Activated T-cell treated with anti-CD3 and anti-CD28 coated beads, Interleukin-2, amount 50 U/mL, for 1 hour (primary cell): ENCODE measurements at regions not wholly inside any gene's neighbourhood (a gene's known extent, or its start where the extent isn't known, plus 50 kb on each side); places are given as distances from the start of the nearest gene placed in this dataset.

Source experiments
- DNase-seq: peaks from one replicate; pipeline ENCODE4 v3.0.0-alpha.2; 2020

DNA sequence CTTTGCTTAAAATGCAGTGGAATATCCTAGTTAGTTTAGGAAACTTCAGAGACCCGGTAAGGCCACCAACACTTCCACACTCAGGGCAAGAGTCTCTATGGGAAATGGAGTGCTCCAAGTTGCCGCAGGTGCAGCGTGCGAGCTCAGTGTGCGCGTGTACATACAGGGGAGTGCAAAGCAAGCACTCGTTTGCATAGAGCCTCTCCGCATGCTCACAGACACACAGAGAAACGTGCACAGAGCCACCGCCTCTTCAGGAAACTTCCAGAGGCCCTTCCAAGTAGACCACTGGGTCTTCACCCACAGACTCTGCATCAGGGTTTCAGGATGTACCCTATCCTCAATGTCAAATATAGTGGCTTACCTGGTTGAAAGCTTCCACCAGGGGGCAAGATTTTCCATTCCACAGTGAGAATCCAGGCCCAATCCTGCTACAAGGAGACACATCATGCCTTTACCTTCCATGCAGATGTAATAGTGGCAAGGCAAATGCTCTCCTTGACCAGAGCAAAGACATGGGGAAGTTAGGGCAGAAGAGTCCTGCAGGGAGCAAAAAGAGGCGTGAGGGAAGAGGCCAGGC lies 513.0 kb upstream of the MYT1L start:
- DNase-seq, result no peak

DNA sequence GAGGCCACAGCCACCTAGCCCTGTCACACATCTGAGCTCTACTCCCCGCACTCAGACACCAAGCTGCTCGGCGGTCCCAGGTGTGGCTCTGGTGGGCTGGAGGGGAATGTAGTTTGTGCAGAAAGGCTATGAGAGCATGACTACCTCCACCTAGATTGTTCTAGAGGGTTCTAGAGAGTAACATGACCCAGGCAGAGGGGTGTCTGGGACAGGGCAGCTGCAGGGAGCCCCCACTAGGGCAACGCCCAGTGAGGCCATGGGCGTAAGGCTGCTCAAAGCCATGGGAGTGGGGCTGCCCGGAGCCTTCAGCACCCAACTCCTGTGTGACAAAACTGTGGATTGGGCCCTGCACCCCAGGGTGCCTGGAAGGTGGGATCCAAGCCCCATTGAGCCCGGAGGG lies 511.4 kb upstream of the MYT1L start:
- DNase-seq, result no peak

DNA sequence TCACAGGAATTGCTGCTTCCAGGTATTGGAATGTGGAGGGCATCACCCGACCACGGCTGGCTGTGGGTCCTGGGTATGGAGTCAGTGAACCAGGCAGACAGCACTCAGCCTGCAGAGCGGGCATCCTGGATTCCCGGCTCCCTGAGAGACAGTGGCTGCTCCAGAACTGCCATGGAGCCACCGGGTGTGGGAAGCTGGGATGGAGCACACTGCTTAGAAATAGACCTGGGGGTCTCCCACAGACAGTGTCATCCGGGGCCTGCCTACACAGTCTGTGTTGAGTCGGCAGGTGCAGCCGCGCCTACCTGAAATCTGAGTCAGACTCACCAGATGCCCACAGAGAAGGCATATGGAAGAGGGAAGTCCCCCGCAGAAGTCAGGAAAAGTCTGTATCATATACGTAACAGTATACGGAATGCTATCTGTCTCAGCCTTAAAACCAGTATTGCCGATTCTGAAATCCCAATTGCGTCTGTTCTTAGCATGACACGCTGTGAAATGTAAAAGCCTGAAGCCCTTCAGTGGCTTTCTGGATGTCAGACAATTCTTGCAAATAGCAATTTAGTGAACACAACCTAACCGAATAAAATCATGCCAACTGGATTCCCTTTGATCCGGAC lies 509.7 kb upstream of the MYT1L start:
- no peak for DNase-seq

DNA sequence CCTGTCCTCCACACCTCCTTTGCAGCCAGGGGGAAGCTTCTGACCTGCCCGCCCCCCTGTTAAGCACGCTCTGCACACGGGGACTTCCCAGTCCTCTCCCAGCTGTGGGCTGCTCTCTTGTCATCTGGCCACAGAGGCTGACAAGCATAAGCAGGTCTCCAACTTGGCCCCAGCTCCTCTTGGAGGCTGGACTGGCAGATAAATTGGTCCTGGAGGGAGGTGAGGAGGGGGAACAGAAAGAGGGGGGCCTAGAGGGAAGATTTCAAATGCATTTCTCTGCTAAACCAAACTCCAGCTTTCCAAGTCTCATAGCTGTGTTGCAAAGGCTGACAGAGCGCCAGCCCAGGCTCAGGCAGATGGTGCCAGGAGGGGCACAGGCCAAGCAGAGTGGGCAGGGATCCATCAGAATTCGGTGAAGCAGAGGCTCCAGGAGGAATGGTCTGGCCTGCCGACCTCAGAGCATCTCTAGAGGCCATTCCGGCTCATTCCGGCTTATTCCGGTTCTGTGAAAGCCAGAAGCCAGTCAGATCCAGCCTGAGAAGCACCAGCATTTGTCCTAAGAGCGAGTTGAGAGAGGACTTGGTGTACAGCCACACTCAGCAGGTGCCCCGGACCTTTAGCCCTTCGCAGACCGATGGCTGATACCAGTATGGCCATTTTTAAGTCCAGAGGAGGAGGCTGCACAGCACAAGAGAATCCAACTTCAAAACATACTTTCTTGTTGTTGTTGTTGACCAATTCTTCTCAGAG lies 508.9 kb upstream of the MYT1L start:
- no peak for DNase-seq

DNA sequence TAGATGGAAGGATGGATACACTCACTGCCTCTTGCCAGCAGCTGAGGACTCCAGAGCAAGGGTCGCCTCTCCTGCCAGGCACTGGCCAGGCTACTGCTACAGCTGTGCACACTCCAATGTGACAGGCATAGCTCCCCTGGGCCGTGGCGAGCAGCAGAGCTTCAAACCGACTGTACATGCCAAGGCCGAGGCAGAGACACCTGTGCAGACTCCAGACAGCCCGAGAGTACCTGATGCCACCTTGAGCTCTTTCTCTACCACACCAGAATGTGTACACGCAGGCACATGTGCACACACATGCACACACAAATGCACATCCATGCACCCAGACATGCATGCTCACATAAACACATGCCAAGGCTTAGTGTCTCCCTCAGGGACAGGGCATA lies 508.3 kb upstream of the MYT1L start:
- no peak for DNase-seq

DNA sequence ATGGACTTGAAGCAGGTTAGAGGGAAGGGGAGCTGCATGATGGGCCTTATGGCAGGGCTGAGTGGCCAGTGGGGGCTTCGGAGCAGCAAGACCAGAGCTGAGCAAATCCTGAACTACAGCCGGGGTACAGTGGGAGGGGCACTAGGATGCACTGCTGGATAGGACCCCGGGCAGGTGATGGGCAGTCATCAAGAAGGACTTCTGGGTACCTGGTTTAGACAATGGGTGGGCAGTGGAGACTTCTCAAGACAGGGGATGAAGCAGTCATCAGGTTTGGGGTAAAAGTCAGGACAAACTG lies 507.4 kb upstream of the MYT1L start:
- no peak for DNase-seq

DNA sequence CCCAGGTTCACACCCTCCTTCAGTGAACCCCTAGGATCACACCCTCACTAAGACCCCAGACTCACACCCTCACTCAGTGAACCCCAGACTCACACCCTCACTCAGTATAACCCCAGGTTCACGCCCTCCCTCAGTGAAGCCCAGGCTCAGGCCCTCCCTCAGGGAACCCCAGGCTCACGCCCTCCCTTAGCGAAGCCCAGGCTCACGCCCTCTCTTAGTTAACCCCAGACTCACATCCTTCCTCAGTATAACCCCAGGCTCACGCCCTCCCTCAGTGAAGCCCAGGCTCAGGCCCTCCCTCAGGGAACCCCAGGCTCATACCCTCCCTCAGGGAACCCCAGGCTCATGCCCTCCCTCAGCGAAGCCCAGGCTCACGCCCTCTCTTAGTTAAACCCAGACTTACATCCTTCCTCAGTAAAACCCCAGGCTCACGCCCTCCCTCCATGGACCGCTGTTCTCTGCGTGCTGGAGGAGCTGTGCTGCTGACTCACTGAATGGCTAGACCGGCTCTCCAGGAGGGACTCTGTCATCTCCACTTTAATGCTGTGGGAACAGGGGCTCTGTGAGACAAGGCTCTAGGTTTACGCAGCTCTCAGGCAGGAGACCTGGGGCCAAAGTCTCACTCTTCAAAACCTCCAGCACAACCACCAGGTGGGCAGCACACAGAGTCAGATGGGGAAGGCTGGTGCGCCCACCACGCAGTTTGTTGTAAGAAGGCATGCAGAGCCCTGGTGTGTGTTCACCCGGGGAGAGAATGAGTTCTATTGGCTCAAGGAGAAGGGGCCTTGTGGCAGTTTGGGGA lies 506.9 kb upstream of the MYT1L start:
- DNase-seq, result no peak

DNA sequence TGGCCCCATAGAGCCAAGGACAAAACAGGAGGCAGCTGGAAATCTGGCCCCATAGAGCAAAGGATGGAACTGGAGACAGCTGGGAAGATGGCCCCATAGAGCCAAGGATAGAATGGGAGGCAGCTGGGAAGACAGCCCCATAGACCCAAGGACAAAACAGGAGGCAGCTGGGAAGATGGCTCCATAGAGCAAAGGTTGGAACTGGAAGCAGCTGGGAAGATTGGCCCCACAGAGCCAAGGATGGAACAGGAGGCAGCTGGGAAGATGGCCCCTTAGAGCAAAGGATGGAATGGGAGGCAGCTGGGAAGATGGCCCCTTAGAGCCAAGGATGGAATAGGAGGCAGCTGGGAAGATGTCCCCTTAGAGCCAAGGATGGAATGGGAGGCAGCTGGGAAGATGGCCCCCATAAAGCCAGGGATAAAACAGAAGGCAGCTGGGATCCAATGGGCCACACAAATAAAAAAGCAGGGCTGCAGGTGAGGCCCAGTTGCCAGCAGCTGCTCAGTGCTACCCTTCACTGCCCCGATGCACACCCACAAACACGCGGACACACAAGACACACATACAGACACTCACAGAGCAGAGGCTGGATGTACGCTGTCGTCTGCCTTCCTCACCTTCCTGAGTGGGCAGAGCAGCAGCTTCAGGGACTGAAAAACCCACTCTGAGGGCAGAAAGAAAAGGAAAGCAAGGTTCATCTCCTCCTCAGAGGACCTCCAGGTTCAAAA lies 505.4 kb upstream of the MYT1L start:
- DNase-seq, result no peak

DNA sequence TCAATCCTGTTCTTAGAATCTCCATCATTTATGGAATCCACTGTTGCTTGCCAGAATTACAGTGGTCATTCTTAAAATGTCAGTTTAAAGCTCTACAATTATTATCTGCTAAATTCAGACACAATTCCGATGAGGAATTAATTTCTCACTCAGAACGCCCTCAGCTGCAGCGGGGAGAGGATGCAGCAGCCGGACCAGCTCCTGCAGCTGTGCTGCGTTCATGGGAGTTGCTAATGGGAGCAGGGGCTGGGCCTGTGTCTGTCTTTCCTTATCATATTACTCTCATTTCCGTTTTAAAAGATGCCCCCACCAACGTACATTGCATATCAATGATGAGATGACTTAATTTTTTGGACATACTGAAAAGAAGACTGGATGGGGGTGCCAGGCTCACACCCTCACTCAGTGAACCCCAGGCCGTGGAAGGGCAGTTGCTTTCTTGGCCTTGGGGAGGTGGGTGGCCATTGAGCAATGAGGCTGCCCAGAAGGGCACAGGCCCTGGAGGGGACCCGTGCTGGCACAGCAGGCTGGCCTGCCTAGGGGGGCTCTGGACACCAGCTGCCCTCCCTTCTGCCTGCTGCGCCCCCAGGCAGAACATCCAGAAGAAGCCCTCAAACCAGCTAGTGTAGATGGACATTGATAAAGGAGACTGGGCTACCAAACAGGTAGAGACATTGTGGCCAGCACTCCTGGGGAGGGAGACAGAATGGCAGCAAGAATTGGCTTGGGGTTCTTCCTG lies 503.6 kb upstream of the MYT1L start:
- no peak for DNase-seq

DNA sequence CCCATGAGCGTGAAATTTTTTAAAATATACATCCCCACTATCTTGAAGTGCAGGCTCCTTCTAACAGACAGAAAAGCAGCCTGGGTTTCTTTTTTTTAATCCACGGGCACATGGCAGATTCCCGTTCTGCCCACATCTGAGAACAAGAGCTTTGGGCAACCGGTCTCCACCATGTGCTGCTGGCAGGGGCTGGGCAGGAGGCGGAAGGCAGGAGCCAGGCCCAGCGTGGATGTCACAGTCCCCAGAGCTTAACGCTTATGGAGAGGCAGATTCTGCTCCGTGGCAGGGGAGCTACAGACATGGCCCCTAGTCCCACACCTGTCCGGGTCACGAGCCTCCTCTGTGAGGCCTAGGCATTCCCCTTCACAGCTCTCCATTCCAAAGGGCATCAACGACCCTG lies 503.0 kb upstream of the MYT1L start:
- DNase-seq, result no peak

DNA sequence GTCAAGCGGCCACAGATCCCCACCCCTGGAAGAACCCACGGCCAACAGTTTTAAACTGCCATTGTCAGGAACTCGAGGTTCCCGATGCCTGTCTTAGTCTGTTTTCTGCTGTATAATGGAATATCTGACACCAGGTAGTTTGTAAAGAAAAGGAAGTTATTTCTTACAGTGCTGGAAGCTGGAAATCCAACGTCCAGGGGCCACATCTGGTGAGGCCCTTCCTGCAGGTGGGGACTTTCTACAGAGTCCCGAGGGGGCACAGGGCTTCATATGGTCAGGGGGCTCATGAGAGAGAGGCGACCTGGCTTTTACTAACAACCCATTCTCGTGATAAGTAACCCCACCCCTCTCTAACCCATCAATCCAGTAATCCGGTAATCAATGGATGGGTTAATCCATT lies 501.6 kb upstream of the MYT1L start:
- DNase-seq, result no peak

DNA sequence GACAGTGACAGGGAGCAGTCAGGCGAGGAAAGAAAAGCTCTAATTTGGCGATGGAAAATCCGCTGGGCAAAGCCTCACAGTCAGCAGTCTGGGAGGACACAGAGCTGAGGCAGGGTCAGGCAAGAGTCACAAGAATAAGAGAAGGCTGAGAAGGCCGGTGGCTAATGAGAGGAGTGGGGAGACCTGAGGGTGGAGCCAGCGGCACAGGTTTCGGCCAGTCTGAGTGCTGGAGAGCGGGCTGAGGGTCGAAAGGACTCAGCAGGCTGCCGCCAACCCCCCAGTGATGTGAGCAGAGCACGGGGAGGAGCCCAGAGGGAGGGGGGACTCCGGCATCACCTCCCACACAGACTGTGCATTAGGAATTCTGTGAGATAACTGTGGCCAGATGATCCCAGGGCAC lies 500.6 kb upstream of the MYT1L start:
- DNase-seq, result no peak

DNA sequence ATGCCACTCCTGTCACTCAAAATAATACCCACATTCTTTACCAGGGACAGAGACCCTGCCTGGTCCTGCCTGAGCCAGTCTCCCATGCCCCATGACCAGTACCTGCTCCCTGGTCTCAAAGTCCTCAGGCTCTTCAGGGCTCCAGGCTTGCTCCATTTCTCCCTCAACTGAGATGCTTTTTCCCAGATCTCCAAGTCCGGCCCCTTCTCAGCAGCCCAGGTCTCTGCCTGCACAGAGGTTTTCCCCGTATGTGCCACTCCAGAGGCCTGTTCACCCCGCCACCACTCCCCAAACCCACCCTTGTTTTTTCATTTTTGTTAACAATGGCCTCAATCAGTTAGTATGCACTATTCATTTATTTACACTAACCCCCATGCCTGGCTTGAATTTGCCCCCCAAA lies 499.5 kb upstream of the MYT1L start:
- no peak for DNase-seq

DNA sequence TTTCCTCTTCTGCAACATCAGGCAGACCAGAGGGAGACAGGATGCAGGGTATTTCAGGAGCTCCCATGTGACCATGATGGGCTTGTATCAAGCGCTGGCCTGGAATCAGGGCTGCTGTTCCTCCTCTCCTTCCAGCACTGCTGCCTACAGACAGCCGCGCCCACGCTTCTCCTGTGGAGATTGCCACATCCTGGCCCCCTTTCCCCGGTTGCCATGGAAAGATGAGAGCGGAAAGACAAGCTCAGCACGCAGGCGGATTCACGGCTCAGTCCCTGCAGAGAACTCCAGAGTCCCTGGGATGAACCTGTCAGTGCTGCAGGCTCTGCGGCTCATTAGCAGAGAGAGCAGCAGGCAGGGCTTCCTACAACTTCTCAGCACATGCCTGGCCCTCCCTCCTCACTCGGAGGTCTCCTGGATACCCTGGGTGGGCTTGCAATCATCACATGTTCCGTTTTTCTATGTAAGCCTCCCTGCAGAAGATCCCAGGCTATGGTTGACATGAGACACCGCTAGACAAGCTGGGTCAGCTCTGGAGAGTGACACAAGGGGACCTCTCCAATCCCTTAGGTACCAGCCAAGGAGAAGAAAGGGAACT lies 497.8 kb upstream of the MYT1L start:
- DNase-seq, result no peak

DNA sequence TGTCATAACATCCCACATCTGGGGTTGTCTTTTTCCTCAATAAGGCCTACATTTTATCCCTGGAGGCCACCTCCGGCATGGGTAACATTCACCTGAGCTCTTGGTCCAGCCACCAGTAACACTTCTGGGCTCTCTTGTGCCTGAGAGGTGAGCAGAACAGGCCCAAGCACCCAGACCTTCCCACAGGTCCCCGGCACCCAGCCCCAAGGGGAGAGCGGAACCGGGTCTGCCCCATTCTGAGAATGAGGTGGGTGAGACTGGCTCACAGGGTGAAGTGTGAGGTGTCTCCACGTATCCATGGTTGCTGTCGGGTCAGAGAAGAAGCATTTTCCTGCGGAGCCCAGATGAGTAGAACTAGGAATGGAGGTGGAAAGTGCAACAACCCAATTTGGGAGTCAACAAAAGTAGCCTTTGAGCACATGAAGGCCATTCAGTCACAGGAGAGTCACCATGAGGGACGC lies 496.7 kb upstream of the MYT1L start:
- no peak for DNase-seq

DNA sequence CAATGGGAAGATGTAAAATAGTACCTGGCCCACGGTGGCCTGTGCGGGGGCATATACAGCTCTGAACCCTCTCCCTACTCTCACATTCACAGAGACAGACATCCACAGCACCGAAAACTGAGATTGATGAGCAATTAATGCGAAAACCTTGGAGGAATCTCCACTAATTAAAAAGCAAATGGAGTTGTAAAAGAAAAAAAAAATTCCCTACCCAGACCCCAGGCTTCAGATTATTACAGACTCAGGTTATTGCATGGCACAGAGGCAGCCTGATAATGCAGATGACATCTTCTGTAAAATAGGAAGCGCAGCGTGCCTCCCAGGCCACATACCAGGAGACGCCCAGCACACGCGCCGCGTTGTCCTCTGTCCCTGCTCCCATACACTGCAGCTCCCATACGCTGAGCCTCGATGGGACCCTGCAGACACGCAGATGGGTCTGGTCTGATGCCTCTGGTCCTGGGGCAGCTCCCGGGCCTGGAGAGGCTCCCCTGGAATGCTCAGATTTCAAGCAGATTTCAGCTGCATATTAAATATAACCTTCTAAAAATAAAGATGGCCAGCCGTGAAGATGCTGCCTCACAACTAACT lies 496.1 kb upstream of the MYT1L start:
- DNase-seq, result no peak

DNA sequence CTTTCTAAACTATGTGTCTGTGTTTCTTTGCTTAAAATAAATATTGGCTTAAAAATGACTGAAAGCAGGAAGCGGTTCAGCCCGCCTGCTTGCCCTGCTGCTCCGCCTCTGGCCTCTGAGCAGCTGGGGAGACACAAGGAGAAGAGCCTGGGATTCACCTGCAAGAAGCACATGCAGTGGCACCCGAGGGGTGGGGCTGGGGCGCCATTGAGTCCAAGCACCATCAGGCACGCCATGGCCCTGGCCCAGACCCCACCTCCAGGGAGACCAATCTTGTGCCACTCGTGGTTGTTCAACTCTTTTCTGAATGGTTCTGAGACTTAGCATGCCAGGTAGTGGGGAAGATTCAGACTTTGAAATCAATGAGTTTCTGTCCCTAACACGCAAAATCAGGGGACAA lies 495.5 kb upstream of the MYT1L start:
- no peak for DNase-seq

DNA sequence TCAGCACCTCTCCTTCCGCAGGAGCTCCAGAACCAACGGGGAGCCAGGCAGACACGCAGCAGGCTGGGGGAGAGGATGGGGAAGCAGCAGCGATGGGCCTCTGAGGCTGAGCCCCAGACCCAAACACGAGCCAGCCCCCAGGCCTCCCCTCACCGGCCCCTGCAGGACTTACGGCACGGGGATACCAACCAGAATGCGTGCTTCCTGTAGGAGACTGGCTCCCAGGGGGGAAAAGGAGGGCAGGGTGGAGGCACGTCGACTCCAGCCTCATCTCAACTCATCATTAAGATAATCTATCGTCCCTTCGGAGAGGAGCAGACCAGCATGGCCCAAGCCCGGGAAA lies 495.1 kb upstream of the MYT1L start:
- no peak for DNase-seq

DNA sequence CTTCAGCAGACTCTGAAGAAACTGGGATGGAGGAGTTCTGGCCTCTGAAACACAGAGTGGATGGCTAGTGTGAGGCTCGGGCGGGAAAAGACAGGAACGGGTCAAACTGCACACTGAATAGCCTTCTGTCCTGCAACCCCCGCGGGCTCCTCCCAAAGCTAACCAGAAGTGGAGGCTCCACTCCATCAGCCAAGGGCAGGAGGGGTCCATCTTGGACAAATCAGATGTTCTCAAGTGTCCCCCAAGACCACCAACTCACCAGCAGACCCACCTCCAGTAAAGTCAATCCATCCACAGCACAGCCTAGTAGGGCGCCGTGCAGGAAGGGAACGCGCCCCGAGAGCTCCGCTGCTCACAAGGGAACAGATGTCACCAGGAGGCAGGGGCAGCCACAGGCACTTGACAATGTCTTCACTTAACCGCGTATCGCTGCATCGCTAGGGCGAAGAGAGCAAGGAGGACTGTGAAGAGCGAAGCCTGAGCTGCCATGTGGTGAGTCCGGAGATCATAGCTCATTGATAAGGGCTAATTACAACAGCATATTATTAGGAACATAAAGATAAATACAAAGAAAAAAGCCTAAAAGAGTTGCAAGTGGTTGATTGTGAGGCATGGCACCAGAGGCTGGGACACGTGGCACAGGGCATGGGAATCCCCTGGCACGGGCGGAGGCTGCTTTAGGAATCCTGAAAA lies 494.6 kb upstream of the MYT1L start:
- DNase-seq, result no peak

DNA sequence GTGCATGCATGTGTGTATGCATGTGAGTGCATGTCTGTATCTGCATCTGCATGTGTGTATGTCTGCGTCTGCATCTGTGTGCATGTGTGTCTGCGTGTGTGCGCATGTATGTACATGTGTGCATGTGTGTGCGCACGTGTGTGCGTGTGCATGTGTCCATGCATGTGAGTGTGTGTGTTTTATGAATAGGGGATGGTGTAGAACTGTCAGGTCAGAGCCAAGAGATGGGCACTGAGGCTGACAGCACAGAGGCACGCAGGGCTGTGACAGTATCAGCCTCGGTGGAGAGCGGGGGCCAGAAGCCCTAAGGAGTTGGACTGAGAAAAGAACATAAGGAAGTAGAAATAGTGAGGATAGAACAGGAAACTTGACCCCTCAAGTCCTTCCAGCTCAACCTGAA lies 494.0 kb upstream of the MYT1L start:
- no peak for DNase-seq

DNA sequence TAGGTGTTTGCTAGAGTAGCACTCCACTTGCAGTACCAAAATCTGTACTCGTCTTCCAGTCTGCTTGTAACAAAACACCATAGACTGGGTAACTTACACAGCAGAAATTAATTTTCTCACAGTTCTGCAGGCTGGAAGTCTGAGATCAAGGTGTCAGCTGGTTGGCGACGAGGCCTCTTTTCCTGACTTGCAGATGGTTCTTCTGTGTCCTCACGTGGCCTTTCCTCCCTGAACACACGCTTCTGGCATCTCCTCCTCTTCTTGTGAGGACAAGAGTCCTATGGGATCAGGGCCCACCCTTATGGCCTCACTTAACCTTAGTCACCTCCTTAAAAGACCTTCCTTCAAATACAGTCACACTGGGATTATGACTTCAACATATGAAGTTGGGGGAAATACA lies 493.5 kb upstream of the MYT1L start:
- DNase-seq, result no peak
